GM19395 (cell line): ENCODE measurements at regions not wholly inside any gene's neighbourhood (a gene's known extent, or its start where the extent isn't known, plus 50 kb on each side); places are given as distances from the start of the nearest gene placed in this dataset.
"Not testable (repeated sequence)": the region's sequence is repeated elsewhere in the genome, so short reads cannot be mapped to it uniquely, and the experiment has no call there.

Experiments used
- ATAC-seq: cut with Tn5 transposase; IDR thresholded peaks from one replicate; pipeline ENCODE4 v1.9.1; 2021; ENCODE audit warnings: mild to moderate bottlenecking, moderate library complexity; ENCODE audit not compliant: unreplicated experiment

DNA sequence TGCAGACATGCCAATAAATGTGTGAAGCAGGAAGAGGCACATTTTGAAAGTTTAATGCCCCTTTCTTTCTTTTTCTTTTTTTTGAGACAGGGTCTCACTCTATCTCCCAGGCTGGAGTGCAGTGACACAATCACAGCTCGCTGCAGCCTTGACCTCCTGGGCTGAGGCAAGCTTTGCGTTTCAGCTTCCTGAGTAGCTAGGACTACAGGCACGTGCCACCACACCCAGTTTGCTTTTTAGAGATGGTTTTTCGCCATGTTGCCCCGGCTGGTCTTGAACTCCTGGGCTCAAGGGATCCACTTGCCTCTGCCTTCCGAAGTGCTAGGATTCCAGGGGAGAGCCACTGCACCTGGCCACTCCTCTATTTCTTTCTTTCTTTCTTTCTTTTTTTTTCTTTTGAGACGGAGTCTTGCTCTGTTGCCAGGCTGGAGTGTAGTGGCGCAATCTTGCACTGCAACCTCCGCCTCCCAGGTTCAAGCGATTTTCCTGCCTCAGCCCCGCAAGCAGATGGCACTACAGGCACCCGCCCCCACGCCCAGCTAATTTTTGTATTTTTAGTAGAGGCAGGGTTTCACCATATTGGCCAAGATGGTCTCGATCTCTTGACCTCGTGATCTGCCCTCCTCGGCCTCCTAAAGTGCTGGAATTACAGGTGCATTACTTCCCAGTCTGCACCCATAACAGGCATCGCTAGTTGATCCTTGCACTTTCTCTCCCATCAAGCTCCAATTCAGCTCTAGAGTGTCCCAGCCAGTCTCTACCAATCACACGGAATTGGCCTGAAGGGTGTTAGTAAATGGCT lies 77.5 kb upstream of the RUNX3 start:
- not testable (repeated sequence) for ATAC-seq

DNA sequence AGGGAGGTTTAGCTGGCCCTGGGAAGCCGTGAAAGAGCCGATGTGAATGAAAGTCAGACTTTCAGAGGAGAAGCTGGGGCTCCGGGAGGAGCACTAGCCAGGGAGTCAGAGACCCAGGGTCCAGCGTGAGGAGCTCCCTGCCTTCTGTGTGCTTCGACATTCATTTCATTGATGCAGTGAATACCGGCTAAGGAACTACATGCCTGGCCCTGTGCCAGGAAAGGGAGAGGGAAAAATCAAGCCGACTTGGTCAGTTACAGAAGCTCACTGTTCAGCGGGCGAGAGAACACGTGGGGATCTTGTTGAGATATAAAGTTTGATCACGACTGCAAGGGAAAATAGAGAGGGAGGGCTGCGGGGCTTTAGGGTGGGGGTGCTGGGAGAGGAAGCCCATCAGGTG lies 76.7 kb upstream of the RUNX3 start:
- ATAC-seq, result no peak

DNA sequence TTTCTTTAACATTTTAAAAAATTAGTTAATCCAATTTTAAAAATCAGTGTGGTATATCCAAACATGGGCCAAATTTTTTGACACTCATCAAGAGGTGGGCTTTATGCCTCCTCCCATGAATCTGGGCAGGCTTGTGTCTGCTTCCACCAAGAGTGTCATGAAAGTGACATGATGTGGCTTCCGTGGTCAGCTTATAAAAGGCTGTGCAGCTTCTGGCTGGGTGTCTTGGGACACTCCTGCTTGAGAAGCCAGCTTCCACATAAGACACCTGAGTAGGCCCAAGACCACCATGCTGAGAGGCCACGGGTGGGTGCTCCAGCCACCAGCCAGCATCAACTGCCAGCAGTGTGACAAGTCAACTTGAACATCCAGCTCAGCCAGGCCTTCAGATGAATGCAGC lies 74.3 kb upstream of the RUNX3 start:
- no peak for ATAC-seq

DNA sequence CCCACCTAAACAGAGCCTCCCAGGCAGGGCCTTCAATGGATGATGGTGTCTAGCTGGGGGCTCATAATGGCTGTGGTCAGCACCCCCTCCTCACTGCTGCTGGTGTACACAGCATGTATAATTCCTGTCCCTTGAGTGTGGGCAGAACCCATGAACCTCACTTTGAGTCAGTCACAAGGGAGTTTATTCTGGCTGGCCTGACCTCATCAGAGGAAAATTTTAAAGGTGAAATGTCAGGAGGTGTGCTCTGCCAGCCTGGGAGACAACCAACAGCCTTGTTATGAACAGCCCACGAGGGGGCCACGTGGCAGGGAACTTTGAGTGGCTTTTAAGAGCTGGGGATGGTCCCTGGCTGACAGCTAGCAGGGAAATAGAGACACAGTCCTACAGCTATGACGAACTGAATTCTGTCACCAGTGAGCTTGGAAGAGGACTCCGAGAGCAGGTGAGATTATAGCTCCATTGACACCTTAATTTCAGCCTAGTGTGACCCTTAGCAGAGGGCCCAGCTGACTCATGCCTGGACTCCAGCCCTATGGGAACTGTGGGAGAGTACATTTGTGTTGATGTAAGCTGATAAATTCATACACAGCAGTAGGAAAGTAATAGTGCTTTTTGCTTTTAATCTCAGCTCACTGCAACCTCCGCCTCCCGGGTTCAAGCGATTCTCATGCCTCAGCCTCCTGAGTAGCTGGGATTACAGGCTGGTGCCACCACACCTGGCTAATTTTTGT lies 73.5 kb upstream of the RUNX3 start:
- ATAC-seq, result no peak

DNA sequence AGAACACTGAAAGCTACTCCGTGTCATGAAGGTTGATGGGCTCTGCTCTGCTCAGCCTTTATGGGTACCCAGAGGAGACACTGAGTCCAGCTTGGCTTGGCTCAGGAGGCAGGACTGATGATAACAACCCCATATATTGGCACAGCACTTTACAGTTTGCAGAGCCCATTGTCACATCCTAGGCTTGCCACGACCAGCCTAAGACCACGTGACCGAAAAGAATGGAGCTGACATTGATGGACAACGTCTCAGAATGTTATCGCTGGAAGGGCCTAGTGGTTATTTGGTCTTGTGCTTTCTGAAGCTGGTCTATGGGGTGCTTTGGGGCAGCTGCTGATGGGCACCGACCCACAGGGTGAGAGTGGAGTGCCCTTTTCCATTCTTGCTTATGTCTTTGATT lies 72.9 kb upstream of the RUNX3 start:
- ATAC-seq, result no peak

DNA sequence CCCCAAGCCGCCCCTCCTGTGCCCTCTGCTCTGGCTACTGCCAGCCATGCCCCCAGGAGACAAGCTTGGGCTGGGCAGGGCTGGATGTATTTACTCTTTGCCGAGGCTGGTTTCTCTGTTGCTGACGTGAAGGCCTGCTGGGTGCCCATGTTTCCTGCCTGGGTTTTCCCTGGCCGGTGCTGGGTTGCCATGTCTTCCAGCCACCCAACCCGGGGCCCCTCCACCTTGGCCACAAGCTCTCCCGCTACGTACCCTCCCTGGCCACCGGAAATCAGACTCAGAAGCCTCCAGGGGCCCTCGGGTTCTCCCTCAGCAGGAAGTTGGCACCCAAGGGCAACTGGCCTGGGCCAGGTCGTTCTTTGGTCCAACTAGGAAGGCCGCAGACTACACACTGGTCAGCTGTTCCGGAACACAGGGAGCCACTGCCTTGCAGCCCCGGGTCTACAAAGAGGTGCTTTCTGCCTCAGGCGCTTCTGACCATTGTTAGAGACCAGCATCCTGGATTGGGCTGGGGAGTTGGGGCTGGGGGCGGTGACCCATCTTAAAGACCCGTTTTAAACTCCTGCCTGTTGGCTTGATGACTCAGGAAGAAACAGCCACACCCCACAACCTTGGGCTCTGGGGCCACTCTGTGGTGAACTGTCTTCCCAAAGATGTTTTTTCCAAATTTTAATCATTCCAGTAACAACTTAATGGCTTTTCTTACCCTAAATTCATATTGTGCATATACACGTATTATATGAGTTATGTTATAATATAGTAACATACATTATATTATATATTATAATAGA lies 71.2 kb upstream of the RUNX3 start:
- ATAC-seq, result no peak

DNA sequence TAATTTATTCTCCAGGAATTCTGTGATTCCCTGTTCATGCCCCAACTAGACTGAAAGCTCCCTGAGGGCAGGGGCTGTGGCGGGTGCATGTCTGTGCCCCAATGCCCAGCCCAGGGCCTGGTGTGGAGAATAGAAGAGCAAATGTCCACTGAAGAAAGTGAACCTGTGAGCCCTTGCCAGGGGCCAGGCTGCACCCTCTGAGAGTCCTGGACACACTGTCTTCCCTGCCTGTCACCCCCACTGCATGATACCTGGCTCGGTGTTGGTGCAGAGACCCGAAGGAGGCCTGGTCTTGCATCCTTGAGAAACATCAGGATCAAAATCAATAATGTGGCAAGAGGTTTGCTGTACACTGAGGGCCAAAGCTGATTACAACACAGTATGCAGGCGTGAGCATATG lies 69.8 kb upstream of the RUNX3 start:
- ATAC-seq, result no peak

DNA sequence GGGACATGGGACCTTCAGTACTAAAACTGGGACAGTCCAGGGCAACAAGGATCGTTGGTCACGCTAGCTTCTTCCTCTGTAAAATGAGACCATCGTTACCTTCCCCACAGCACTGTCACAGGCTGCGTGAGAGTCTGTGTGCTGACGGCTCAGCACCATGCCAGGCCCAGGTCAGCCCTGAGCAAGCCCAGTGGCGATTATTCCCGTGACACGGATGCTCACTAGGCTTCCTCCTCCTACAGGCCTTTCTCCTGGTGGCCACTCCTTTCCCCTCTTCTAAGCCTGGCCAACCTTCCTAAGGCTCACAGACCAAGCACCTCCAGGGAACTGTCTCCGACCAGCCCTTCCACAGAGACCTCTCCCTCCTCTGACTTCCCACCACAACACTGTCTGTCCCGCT lies 69.3 kb upstream of the RUNX3 start:
- no peak for ATAC-seq

DNA sequence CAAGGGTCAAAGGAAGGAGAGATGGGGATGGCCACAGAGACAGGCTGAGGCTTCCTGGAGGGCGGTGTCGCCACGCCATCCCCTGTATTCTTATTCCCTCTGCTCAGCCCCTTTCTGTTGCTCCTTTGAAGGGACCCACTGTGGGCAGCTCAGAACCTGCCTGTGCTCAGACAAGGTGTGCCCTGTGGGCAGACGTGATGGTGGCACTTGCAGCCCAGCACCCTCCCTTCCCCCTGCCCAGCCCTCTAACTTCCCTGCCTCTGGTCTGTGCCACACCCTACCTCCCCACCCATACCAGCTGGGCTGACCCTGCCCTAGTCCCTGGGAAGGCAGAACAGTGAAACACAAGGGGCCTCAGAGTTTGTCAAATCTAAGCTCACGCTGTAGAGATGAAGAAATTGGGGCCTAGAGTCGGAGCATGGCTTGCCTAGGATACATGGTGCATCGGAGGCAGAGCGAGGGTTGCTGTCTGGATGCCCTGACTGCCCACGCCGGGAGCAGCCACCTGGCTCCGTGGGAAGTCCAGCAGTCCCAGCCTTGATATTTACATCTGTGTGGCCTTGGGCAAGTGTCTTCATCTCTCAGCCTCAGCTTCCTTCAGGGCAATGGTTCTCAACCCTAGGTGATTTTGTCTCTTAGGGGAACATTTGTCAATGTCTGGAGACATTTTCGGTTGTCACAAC lies 68.6 kb upstream of the RUNX3 start:
- ATAC-seq, result no peak

DNA sequence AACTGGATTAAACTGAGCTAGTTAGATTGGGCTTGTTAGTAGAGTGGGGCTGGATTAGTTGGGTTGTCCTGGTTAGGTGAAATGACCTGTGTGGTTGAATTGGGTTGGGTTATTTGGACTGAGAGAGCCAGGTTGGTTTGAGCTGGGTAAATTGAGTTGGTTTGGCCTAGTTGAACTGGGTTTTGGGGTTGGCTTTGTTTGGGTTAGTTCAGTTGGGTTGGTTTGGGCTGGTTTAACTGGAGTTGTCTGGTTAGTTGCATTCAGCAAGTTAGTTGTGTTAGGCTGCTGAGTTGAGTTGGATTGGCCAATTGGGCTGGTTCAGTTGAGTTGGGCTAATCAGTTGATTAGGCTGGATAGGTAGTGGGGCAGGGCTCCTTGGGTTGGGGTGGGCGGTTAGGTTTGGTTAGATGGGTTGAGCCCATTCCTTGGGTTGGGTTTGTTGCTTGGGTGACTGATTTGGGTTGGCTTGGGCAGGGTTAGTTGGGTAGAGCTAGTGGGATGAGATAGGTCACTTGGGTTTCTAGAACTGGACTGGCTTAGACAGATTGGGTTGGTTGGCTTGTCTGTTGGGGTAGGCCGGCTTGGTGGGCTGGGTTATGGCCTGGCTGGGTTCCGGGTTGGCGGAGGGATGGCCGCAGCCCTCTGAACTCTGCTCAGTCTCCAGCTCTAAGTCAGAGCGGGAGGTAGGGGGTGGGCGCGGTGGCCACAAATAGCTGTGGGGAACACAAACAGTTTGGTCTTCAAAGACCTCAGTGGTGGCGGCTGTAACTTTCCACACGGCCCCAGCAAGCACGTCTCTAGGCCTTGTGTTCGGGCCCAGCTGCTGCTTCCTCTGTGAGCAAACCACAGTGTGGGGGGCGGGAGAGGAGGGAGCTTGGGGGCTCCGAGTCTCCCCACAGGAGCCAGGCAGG lies 67.2 kb upstream of the RUNX3 start:
- ATAC-seq, result no peak

DNA sequence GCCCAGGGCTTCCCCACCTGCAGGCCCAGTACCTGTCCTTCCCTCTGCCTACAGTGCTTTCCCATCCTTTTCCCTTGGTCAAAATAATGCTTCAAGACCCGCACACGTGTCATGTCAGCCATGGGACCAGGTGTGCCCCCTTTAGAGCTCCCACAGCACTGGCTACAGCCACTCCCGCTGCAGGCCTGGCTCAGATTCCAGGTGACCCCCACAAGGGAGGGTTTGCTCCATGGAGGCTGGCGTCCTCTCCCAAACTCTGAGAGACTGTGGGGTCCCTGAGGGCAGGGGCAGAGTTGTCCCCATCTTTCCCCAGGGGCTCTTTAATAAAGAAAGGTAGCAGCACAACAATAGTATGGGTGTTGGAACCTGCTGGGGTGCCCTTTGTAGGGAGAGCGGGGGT lies 66.4 kb upstream of the RUNX3 start:
- ATAC-seq, result no peak

DNA sequence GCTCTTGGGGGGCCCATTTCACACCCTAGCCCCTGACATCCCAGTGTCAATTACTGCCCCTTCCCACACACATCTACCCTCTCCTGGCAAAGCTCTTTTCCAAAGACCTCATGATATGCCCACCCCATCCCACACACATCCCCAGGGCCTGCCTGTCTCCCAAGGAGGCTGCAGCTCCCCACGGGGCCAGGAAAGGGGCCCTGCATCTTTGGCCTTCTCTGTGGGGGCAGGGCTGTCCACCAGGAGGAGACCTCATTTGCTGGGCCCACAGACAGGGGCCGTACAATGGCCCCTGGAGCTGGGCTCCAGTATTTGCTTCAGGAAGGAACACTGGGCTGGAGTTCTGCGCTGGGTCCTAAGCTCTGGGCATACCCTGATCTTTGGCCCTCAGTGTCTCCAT lies 65.6 kb upstream of the RUNX3 start:
- ATAC-seq, result no peak

DNA sequence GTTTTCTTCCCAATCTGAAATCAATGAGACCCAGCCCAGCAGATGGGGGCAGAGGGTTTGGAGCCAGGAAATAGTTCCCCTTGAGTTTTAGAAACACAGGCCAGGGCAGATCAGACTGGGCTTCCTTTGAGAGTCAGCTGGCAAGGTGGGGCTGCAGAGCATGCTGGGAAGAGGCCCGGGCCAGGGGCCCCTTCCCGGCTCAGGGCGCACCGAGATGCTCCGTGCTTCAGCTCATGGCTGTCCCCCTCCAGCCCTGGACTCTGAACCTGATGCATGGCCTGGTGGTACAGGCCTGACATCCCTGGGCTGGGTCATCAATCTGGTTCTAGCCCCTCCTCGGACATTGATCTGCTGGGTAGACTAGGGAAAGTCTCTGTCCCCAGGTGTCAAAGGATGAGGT lies 65.1 kb upstream of the RUNX3 start:
- no peak for ATAC-seq

DNA sequence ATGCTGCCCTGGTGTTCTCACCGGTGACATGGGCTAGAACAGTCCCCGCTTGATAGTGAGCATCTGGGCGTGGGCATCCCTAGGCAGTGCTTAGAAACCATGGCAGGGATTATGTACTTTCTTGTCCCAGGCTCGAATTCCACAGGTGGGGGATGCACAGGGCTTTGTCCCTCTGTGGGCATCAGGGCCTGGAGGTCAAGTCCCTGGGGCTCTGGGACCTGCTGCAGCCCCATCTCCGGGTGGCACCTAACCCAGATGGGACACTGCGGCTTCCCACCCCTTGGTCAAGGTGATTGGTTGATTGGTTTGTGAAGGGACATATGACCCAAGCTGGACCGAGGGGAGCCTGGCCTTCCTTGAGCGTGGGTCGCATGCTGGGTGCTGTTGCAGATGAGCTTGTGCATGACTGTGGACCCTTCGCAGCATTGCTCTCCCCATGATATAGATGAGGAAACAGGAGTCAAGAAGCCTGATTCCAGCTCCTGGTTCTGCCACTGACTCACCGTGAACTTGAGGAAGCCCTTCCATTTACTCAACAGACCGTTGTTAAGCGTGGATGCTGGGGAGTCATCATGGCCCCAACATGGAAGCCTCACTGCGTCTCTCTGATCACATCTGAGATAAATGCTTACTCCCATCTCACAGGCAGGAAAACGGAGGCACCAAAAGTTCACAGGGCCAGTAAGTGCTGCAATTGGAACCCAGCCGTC lies 64.0 kb upstream of the RUNX3 start:
- ATAC-seq, result no peak

DNA sequence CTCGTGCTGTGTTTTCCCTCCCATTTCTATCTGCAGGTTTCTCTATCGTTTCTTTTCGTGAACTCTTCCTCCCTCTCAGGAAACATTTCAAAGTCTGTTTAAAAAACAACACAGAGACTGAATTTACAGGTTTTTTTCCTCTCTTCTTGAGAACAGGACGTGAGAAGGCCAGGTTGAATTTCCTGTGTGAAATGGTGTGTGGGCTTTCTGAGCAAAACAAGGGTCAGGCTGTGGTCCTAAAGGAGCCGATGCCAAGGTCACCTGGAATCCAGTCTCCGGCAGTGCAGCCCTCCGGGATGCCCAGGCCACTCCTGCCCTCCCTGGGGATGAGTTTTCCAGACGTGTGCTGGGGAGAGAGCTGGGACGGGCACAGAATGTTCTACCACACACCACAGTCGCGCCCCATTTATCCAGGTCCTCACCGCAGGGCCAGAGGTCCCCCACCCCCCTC lies 62.7 kb upstream of the RUNX3 start:
- ATAC-seq, result no peak

DNA sequence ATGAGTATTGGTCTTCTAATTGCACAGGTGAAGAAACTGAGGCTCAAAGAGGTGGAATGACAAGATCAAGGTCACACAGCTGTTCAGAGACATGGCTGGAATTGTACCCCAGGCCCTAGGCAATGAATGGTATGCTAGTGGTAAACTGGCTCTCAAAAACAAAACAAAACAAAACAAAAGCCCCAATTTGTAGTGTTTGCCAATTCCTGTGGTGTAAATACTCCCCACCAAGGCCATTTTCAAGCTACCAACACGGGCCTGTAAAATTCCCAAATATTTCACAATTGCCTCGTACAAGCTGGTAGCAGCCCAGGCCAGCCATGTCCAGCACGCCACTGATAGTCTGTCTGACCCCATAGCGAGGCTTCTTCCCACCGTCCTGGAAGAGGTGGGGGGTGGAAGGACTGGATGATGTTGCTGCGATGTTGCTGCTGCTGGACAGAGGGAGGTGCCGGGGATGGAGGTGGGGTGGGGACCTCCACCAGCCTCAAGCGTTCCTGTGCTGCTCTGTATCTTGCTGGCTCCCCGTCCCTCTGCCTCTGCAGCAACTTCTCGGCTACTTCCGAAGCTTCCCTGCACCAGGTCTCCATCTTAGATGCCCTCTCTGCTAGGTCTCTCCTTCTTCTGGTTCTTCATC lies 62.2 kb upstream of the RUNX3 start:
- ATAC-seq, result no peak

DNA sequence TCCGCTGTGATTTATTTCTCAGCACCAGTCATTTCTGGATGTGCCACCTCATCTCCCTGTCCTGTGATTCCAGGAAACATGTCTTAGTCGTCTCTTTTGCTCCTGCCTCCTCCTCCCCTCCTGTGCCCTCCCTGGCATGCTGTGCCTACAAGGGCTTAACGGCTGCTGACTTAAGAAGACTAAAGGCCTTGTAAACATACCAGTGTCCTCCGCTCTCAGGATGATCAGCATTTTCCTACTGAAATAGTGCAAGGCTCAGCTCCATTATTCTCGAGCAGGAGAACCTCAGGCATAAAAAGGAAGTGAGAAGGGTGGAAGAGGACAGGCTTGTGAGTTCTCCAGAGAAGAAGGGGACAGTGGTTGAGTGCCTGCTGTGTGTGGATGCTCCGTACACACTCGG lies 61.6 kb upstream of the RUNX3 start:
- no peak for ATAC-seq

DNA sequence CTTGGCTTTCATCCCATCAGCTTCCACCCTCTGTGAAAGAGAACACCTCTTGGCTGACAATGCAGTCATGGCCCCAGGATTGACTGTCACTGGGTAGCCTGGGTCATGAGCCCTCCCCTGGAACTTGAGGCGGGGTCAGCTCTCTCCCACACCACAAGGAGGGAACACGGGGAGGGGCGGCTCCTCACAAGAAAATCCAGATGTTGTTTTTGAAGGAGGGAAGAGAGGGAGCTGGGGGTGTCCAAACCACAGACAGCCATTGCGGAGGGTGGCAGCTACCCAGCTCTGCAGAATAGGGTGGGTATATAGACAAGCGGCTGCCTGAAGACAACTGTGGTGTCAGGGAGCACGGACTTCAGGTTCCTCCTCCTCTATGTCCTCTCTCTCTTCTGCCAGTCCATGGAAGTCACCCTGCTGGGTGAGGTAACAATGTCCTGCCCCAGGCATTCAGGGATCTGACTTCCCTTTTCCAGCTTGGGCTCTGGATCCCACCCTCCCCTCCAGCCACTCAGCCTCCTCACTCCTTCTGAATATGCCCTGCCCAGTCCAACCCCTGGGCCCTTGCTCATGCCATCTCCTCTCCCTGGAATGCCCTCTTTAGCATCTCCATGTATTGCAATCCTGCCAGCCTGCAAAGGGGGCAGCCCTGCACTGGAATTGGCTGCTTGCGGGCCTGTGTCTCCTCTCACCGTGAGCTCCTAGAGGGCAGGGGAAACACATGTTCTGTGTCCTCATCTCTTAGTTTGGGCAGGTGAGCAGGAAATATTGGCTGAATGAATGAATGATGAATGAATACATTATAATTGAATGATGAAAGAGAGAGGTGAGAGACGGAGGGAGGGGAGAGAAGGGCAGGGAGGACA lies 60.9 kb upstream of the RUNX3 start:
- no peak for ATAC-seq
